ENCODE measurements at regions not wholly inside any gene's neighbourhood (a gene's known extent, or its start where the extent isn't known, plus 50 kb on each side); places are given as distances from the start of the nearest gene placed in this dataset.

- DNase-seq (ENCODE audit: low spot score) (no peak), FAIRE-seq (no peak), ATAC-seq (no peak)
- Histone ChIP-seq H2AFZ (ENCODE audit: low read length) (no peak overlapping the region), H4K20me1 (ENCODE audit: insufficient read depth, low read length) (no peaks in the 10 kb centered on the region), H3K79me2 (ENCODE audit: insufficient read depth, low read length) (no peaks in the 10 kb centered on the region), H3K9ac (ENCODE audit: insufficient read depth, low read depth, low read length) (no peak overlapping the region), H3K4me1 (ENCODE audit: insufficient read depth, low read length) (no peaks in the 10 kb centered on the region), H3K4me2 (ENCODE audit: low read depth, low read length) (no peak overlapping the region), H3K27ac (ENCODE audit: extremely low read length, insufficient read depth, low read length) (no peak overlapping the region), H3K9me3 (ENCODE audit: low read length) (peaks cover 19% of the 10 kb centered on the region), H3K27me3 (ENCODE audit: control insufficient read depth in 1 of 2, insufficient read depth in 2 of 2, low read length in 2 of 2) (no peaks in the 10 kb centered on the region), H3K36me3 (replicated peaks in 1 of 2; ENCODE audit: control insufficient read depth in 1 of 2, insufficient read depth in 2 of 2, low read length in 2 of 2) (no peaks in the 10 kb centered on the region), H3K4me3 (replicated peaks in 1 of 3; ENCODE audit: insufficient read depth in 1 of 3, low read depth in 2 of 3, low read length in 3 of 3) (no peak overlapping the region)
- in situ Hi-C loops (cut with HindIII; ENCODE audit: extremely low pct_ligation_motif_present, low pct_unique_long_range_greater_than_20kb) (loop anchor here (25.0 kb wide), 1 partner anchor 1892 kb away; no protein-coding TSS in a partner anchor), intact Hi-C loops (cut with micrococcal nuclease; ENCODE audit: unreplicated experiment) (no loop called here)
- no peak for TF ChIP-seq MXD3 (CRISPR knock-in tag; IDR thresholded peaks at IDR 0.05)
- no peak for TF ChIP-seq HOMEZ (CRISPR knock-in tag; IDR thresholded peaks at IDR 0.05; ENCODE audit: low read depth)
- no peak for TF ChIP-seq ZNF382 (CRISPR knock-in tag; IDR thresholded peaks at IDR 0.05; ENCODE audit: borderline replicate concordance)
- TF ChIP-seq ETV6 (CRISPR knock-in tag; conservative IDR thresholded peaks at IDR 0.05): no peak
- ChIA-PET POLR2A (no interaction called here), CTCF (ENCODE audit: low intra/inter-chr PET ratio, low total read pairs) (no interaction called here)
- WGBS (ENCODE audit: low lambda C conversion rate): 0% methylated on average over 1 of the region's 1 CpG
- no TSS peak for BruUV-seq (replicated peaks)
Measured at GRCh38 chr6:8545336-8545735, 110.0 kb upstream of the SLC35B3 start.

GRCh38 chr6:8543714-8544113 lies 108.4 kb upstream of the SLC35B3 start:
- FAIRE-seq: no peak

More at GRCh38 chr6:8543714-8544113, 108.4 kb upstream of the SLC35B3 start:
- Histone ChIP-seq H3K4me2 (ENCODE audit: low read depth, low read length) (no peak overlapping the region), H3K9ac (ENCODE audit: insufficient read depth, low read depth, low read length) (no peak overlapping the region), H3K4me3 (replicated peaks in 1 of 3; ENCODE audit: insufficient read depth in 1 of 3, low read depth in 2 of 3, low read length in 3 of 3) (no peak overlapping the region), H3K4me1 (ENCODE audit: insufficient read depth, low read length) (no peaks in the 10 kb centered on the region), H2AFZ (ENCODE audit: low read length) (no peak overlapping the region), H3K27me3 (ENCODE audit: control insufficient read depth in 1 of 2, insufficient read depth in 2 of 2, low read length in 2 of 2) (no peaks in the 10 kb centered on the region), H4K20me1 (ENCODE audit: insufficient read depth, low read length) (no peaks in the 10 kb centered on the region), H3K79me2 (ENCODE audit: insufficient read depth, low read length) (no peaks in the 10 kb centered on the region), H3K36me3 (replicated peaks in 1 of 2; ENCODE audit: control insufficient read depth in 1 of 2, insufficient read depth in 2 of 2, low read length in 2 of 2) (no peaks in the 10 kb centered on the region), H3K27ac (ENCODE audit: extremely low read length, insufficient read depth, low read length) (no peak overlapping the region), H3K9me3 (ENCODE audit: low read length) (peaks cover 27% of the 10 kb centered on the region)
- no peak for ATAC-seq
- ChIA-PET CTCF (ENCODE audit: low intra/inter-chr PET ratio, low total read pairs) (no interaction called here), POLR2A (no interaction called here)
- TF ChIP-seq, protein P1, sequence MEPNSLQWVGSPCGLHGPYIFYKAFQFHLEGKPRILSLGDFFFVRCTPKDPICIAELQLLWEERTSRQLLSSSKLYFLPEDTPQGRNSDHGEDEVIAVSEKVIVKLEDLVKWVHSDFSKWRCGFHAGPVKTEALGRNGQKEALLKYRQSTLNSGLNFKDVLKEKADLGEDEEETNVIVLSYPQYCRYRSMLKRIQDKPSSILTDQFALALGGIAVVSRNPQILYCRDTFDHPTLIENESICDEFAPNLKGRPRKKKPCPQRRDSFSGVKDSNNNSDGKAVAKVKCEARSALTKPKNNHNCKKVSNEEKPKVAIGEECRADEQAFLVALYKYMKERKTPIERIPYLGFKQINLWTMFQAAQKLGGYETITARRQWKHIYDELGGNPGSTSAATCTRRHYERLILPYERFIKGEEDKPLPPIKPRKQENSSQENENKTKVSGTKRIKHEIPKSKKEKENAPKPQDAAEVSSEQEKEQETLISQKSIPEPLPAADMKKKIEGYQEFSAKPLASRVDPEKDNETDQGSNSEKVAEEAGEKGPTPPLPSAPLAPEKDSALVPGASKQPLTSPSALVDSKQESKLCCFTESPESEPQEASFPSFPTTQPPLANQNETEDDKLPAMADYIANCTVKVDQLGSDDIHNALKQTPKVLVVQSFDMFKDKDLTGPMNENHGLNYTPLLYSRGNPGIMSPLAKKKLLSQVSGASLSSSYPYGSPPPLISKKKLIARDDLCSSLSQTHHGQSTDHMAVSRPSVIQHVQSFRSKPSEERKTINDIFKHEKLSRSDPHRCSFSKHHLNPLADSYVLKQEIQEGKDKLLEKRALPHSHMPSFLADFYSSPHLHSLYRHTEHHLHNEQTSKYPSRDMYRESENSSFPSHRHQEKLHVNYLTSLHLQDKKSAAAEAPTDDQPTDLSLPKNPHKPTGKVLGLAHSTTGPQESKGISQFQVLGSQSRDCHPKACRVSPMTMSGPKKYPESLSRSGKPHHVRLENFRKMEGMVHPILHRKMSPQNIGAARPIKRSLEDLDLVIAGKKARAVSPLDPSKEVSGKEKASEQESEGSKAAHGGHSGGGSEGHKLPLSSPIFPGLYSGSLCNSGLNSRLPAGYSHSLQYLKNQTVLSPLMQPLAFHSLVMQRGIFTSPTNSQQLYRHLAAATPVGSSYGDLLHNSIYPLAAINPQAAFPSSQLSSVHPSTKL (CRISPR knock-in tag; IDR thresholded peaks at IDR 0.05): no peak
- no peak for TF ChIP-seq DMTF1 (CRISPR knock-in tag; IDR thresholded peaks at IDR 0.05)
- TF ChIP-seq POLR2A (IDR thresholded peaks at IDR 0.05; ENCODE audit: insufficient read depth in 1 of 2, low read depth in 2 of 2, low read length in 2 of 2): no peak
- 9% methylated on average over 4 of the region's 4 CpGs for WGBS (ENCODE audit: low lambda C conversion rate)
- intact Hi-C loops (cut with micrococcal nuclease; ENCODE audit: unreplicated experiment): no loop called here
- DNase-seq (ENCODE audit: low spot score): no peak
- BruUV-seq (replicated peaks): no TSS peak
- in situ Hi-C loops (cut with HindIII; ENCODE audit: extremely low pct_ligation_motif_present, low pct_unique_long_range_greater_than_20kb): loop anchor here (25.0 kb wide), 1 partner anchor 1894 kb away; no protein-coding TSS in a partner anchor

All from HepG2 (cell line).